ENCODE measurements at regions not wholly inside any gene's neighbourhood (a gene's known extent, or its start where the extent isn't known, plus 50 kb on each side); places are given as distances from the start of the nearest gene placed in this dataset.

DNA sequence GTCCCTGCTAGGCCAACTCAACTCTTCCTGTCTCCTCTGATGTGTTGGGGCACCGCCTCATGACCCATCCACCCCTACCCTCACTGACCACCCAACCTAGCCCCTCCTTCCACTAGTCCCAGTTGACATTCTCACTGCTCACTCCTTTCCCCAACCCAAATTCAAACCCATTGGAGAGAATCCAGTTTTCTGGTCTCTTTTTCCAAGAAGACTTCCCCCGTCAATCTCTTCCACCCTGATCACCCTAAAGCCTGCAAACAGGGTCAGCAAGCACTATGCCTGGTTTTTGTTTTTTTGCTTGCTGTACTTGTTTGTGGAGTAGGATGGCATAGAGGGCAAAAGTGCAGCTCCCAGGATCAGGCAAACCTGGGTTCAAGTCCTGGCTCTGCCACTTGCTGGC, 176.6 kb upstream of the PPP2R3A start:
- TF ChIP-seq, protein P1, sequence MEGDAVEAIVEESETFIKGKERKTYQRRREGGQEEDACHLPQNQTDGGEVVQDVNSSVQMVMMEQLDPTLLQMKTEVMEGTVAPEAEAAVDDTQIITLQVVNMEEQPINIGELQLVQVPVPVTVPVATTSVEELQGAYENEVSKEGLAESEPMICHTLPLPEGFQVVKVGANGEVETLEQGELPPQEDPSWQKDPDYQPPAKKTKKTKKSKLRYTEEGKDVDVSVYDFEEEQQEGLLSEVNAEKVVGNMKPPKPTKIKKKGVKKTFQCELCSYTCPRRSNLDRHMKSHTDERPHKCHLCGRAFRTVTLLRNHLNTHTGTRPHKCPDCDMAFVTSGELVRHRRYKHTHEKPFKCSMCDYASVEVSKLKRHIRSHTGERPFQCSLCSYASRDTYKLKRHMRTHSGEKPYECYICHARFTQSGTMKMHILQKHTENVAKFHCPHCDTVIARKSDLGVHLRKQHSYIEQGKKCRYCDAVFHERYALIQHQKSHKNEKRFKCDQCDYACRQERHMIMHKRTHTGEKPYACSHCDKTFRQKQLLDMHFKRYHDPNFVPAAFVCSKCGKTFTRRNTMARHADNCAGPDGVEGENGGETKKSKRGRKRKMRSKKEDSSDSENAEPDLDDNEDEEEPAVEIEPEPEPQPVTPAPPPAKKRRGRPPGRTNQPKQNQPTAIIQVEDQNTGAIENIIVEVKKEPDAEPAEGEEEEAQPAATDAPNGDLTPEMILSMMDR (IDR thresholded peaks at IDR 0.05), result no peak
- TF ChIP-seq POLR2A (IDR thresholded peaks at IDR 0.05), result no peak

All from uterus (tissue), 2 donors.